K562 (cell line): ENCODE measurements at regions not wholly inside any gene's neighbourhood (a gene's known extent, or its start where the extent isn't known, plus 50 kb on each side); places are given as distances from the start of the nearest gene placed in this dataset.

ENCODE experiments used
- ATAC-seq: fragments of 200-7000 bp; cut with Tn5 transposase; 3 replicates; pipeline ENCODE4 v1.9.1; 2020; ENCODE audit warnings: moderate library complexity
- BruUV-seq: library from RNA; stranded (reverse); fragments of 400-500 nt; replicated peaks from 2 replicates; lab custom pipeline; 2021; lab: Mats Ljungman, UMichigan
- CTCF ChIA-PET: fragments of 300-600 bp; formaldehyde crosslinking; extraction: SDS; loops from one replicate; lab custom pipeline; 2021; ENCODE audit warnings: low intra/inter-chr PET ratio; lab: Yijun Ruan, JAX
- POLR2A ChIA-PET: fragments of 300-600, 350-650 bp; sonication (Branson Sonifier 250); formaldehyde crosslinking; extraction: SDS; loops from one replicate; lab custom pipeline; 2021; ENCODE audit warnings: antibody characterized with exemption, inconsistent platforms; lab: Yijun Ruan, JAX
- DNase-seq, 4 experiments: peaks; one replicate each; pipeline versions ENCODE4 v3.0.0 to v3.0.0-alpha.2; 2011 to 2018; ENCODE audit warnings: low spot score in 3 of 4, mixed read lengths in 3 of 4; ENCODE audit errors: extremely low read depth in 1 of 4
- FAIRE-seq: peaks from 2 replicates; lab custom pipeline; 2011; peaks lifted over from hg19 to GRCh38; lab: Jason Lieb, UNC
- H2AFZ ChIP-seq: 2 replicates; pipeline ENCODE4 v1.6.0; 2011; ENCODE audit warnings: low read depth, low read length, control low read depth, inconsistent platforms
- H3K27ac ChIP-seq: fragments of 200-600 bp; 3 replicates; pipeline ENCODE4 v1.8.0; 2011; ENCODE audit warnings: low read depth, mild to moderate bottlenecking, control low read depth, inconsistent platforms, low read length, moderate library complexity, mixed read lengths; ENCODE audit errors: extremely low read depth
- H3K27me3 ChIP-seq, 2 experiments: fragments of 300-600 bp in 1 of 2; 2 replicates in 1 of 2; 3 replicates in 1 of 2; pipeline versions ENCODE4 v1.6.0 to v1.8.0; 2011; ENCODE audit warnings: inconsistent platforms in 2 of 2, low read length in 2 of 2, mild to moderate bottlenecking in 1 of 2, mixed read lengths in 1 of 2, moderate library complexity in 1 of 2; ENCODE audit not compliant: control insufficient read depth in 2 of 2, insufficient read depth in 2 of 2
- H3K36me3 ChIP-seq: fragments of 300-600 bp; 3 replicates; pipeline ENCODE4 v1.8.0; 2011; ENCODE audit warnings: mild to moderate bottlenecking, low read length, inconsistent platforms; ENCODE audit not compliant: control insufficient read depth, insufficient read depth
- H3K4me1 ChIP-seq, 2 experiments: fragments of 200-600 bp in 1 of 2; replicated peaks in 1 of 2; 2 replicates in 1 of 2; 3 replicates in 1 of 2; pipeline versions ENCODE4 v1.5.1 to v1.8.0; 2011; ENCODE audit warnings: inconsistent platforms in 2 of 2, low read length in 2 of 2, mild to moderate bottlenecking in 1 of 2, mixed read lengths in 1 of 2, moderate library complexity in 1 of 2; ENCODE audit not compliant: control insufficient read depth in 2 of 2, insufficient read depth in 2 of 2
- H3K4me2 ChIP-seq: 2 replicates; pipeline ENCODE4 v1.6.1; 2011; ENCODE audit warnings: low read length, control low read depth, inconsistent platforms, mixed read lengths; ENCODE audit not compliant: insufficient read depth
- H3K4me3 ChIP-seq: fragments of 200-600 bp; sonication (generic), shearing (Covaris generic); 2 replicates; pipeline ENCODE4 v1.5.1; 2016; ENCODE audit warnings: control low read depth, inconsistent platforms
- H3K79me2 ChIP-seq: fragments of 200-600 bp; 3 replicates; pipeline ENCODE4 v1.8.0; 2011; ENCODE audit warnings: low read length, inconsistent platforms; ENCODE audit not compliant: control insufficient read depth, insufficient read depth
- H3K9ac ChIP-seq, 2 experiments: 2 replicates each; pipeline versions ENCODE4 v1.6.0 to v1.6.1; 2011; ENCODE audit warnings: low read depth in 2 of 2, low read length in 2 of 2, control low read depth in 1 of 2, inconsistent platforms in 1 of 2, mild to moderate bottlenecking in 1 of 2, mixed read lengths in 1 of 2; ENCODE audit not compliant: insufficient read depth in 1 of 2
- H3K9me1 ChIP-seq: one replicate; pipeline ENCODE4 v1.6.0; 2011; ENCODE audit warnings: inconsistent platforms, mild to moderate bottlenecking, low read length, moderate library complexity; ENCODE audit not compliant: control insufficient read depth, insufficient read depth
- H3K9me3 ChIP-seq: replicated peaks from 2 replicates; pipeline ENCODE4 v1.5.1; 2011; ENCODE audit warnings: low read depth, low read length, inconsistent platforms; ENCODE audit not compliant: control insufficient read depth, insufficient read depth
- H4K20me1 ChIP-seq: replicated peaks from 2 replicates; pipeline ENCODE4 v1.6.1; 2011; ENCODE audit warnings: low read length, inconsistent platforms, mixed read lengths; ENCODE audit not compliant: control insufficient read depth, insufficient read depth
- CHD1 ChIP-seq: fragments of 200-600 bp; sonication (generic); IDR thresholded peaks from one replicate; pipeline ENCODE4 v1.6.1; 2012; ENCODE audit warnings: mild to moderate bottlenecking, moderate library complexity, low read length, inconsistent platforms
- LEF1 ChIP-seq: fragments of 450-650 bp; IDR thresholded peaks from 2 replicates; pipeline ENCODE4 v1.6.1; 2016; ENCODE audit warnings: mild to moderate bottlenecking
- STAT5B ChIP-seq: fragments of 250-450 bp; sonication (Bioruptor Pico); IDR thresholded peaks from 2 replicates; pipeline ENCODE4 v1.8.0; 2021; ENCODE audit warnings: mild to moderate bottlenecking, inconsistent platforms
- TGIF2 ChIP-seq: sonication (generic); formaldehyde crosslinking; IDR thresholded peaks from 2 replicates; pipeline ENCODE4 v1.8.1; 2022; ENCODE audit warnings: mild to moderate bottlenecking, missing genetic modification reagents, moderate library complexity
- USF1 ChIP-seq: sonication (generic); formaldehyde crosslinking; IDR thresholded peaks from 2 replicates; pipeline ENCODE4 v1.9.0; 2022; ENCODE audit warnings: mild to moderate bottlenecking, missing genetic modification reagents
- ZC3H11A ChIP-seq: IDR thresholded peaks from 2 replicates; pipeline ENCODE4 v1.6.1; 2012; ENCODE audit warnings: low read depth, low read length, improper control_type of control experiment
- ZMIZ1 ChIP-seq, 2 experiments: fragments of 150-350 bp in 1 of 2; IDR thresholded peaks; 2 replicates each; pipeline ENCODE4 v1.6.1; 2012 to 2016; ENCODE audit warnings: low read depth in 2 of 2, low read length in 2 of 2, mild to moderate bottlenecking in 1 of 2, moderate library complexity in 1 of 2
- WGBS: fragments of 100-300 bp; shearing (Covaris generic); methylation state at CpG from one replicate; pipeline ENCODE4 v1.1.6; 2016; ENCODE audit warnings: low coverage, mixed read lengths; ENCODE audit not compliant: insufficient coverage; ENCODE audit errors: missing lambda C conversion rate; 5-methylcytosine and 5-hydroxymethylcytosine counted together
- in situ Hi-C: fragments of 300-500 bp; cut with MboI; formaldehyde crosslinking; loops from 4 replicates; pipeline ENCODE4 v1.15.0; 2018; ENCODE audit warnings: inconsistent platforms, mixed read lengths
- intact Hi-C: fragments of 100-400 bp; cut with micrococcal nuclease; formaldehyde crosslinking; loops from 2 replicates; pipeline ENCODE4 v1.14.2; 2022

- 0 out of 2 replicates have a peak, but pooled peaks cover 2% of the 10 kb centered on the region for H3K9me3 ChIP-seq
- H3K9me1 ChIP-seq: no peaks in the 10 kb centered on the region
- in situ Hi-C loops (no loop called here), intact Hi-C loops (no loop called here)
- no peak overlapping the region for H2AFZ ChIP-seq
- no peaks in the 10 kb centered on the region for H3K36me3 ChIP-seq
- ATAC-seq: no peak
- no peak for DNase-seq
- H3K4me3 ChIP-seq: no peak overlapping the region
- WGBS: 78% methylated on average over 9 of the region's 9 CpGs
- no peaks in the 10 kb centered on the region for H3K79me2 ChIP-seq
- POLR2A ChIA-PET: interaction anchor here (0.7 to 1.0 kb wide), 3 partner anchors 16 to 48 kb away, joined by 3 to 5 read pairs (median 4); no protein-coding TSS in a partner anchor
- no peak for FAIRE-seq
- H4K20me1 ChIP-seq: no peaks in the 10 kb centered on the region
- no peaks in the 10 kb centered on the region for H3K27me3 ChIP-seq
- H3K4me1 ChIP-seq: peaks cover 25 to 27% of the 10 kb centered on the region in 2 experiments; a peak in 4 of 5 replicates
- 0 out of 2 replicates have a peak, but pooled peaks have one; percentile 25 for TF ChIP-seq USF1 (CRISPR knock-in tag)
- TF ChIP-seq STAT5B (CRISPR knock-in tag): no peak
- TF ChIP-seq LEF1: no peak
- H3K9ac ChIP-seq: 0 out of 4 replicates have a peak overlapping the region, but pooled peaks of 1 of the 2 experiments have one; percentile 5
- BruUV-seq: no TSS peak
- CTCF ChIA-PET: no interaction called here
- no peak overlapping the region for H3K4me2 ChIP-seq
- H3K27ac ChIP-seq: no peak overlapping the region
Observed at GRCh38 chr6:14620522-14620921, 502.9 kb downstream of the CD83 start.

GRCh38 chr6:14621518-14621917 lies 503.9 kb downstream of the CD83 start:
- Histone ChIP-seq H4K20me1 (no peaks in the 10 kb centered on the region), H3K36me3 (no peaks in the 10 kb centered on the region), H3K27ac (no peak overlapping the region), H3K79me2 (no peaks in the 10 kb centered on the region), H3K4me1 (peaks cover 25 to 27% of the 10 kb centered on the region in 2 experiments; a peak in 4 of 5 replicates), H3K27me3 (no peaks in the 10 kb centered on the region), H3K4me2 (peak overlapping the region; percentile 13; the same call in 1 of the 2 replicates), H2AFZ (peak overlapping the region; percentile 59), H3K9ac (peak overlapping the region in 1 of 2 experiments; percentile 38; a peak in 1 of 4 replicates), H3K4me3 (no peak overlapping the region), H3K9me1 (no peaks in the 10 kb centered on the region), H3K9me3 (no peaks in the 10 kb centered on the region)
- intact Hi-C loops (no loop called here), in situ Hi-C loops (no loop called here)
- POLR2A ChIA-PET: interaction anchor here (0.6 kb wide), 1 partner anchor 71 kb away, joined by 4 read pairs; no protein-coding TSS in a partner anchor
- no TSS peak for BruUV-seq
- WGBS: 36% methylated on average over 5 of the region's 5 CpGs
- peak in 1 of 4 experiments; percentile 15 for DNase-seq
- CTCF ChIA-PET: interaction anchor here (0.6 kb wide), 1 partner anchor 86 kb away, joined by 3 read pairs; no protein-coding TSS in a partner anchor
- TF ChIP-seq TGIF2 (no peak), CHD1 (no peak), ZC3H11A (no peak), ZMIZ1 (IDR thresholded peaks at IDR 0.05; ENCODE audit: low read depth in 2 of 2, low read length in 2 of 2) (no peak)
- FAIRE-seq: no peak
- ATAC-seq: no peak
